ENCODE measurements at regions not wholly inside any gene's neighbourhood (a gene's known extent, or its start where the extent isn't known, plus 50 kb on each side); places are given as distances from the start of the nearest gene placed in this dataset.

- no peak for DNase-seq (ENCODE audit: low read depth in 4 of 4, low spot score in 1 of 4)
Measured at GRCh38 chr3:29227307-29227706, 53.6 kb upstream of the RBMS3 start.

Data from stimulated activated CD4-positive, alpha-beta T cell treated with anti-CD3 and anti-CD28 coated beads, Interleukin-1b, Interleukin-23, amount 100 ng/mL, for 24 hours (primary cell).